Gastrocnemius medialis (tissue), 4 donors: ENCODE measurements at regions not wholly inside any gene's neighbourhood (a gene's known extent, or its start where the extent isn't known, plus 50 kb on each side); places are given as distances from the start of the nearest gene placed in this dataset.

Experiments used
- CTCF ChIP-seq, 5 experiments: fragments of 450-650 bp in 3 of 5; fragments of 200-600 bp in 2 of 5; sonication (generic) in 2 of 5; IDR thresholded peaks in 4 of 5; conservative IDR thresholded peaks in 1 of 5; 1 replicate in 4 of 5; 2 replicates in 1 of 5; pipeline ENCODE4 v1.5.1; 2016 to 2019; ENCODE audit warnings: antibody characterized with exemption in 5 of 5, mild to moderate bottlenecking in 3 of 5, moderate library complexity in 3 of 5
- POLR2A ChIP-seq, 2 donors: fragments of 450-650 bp; IDR thresholded peaks; one replicate each; pipeline ENCODE4 v1.6.1; 2017; ENCODE audit warnings: antibody characterized with exemption in 2 of 2, mild to moderate bottlenecking in 2 of 2, moderate library complexity in 2 of 2

- TF ChIP-seq CTCF (IDR thresholded peaks at IDR 0.05 in 4 of 5, conservative IDR thresholded peaks at IDR 0.05 in 1 of 5), result no peak
- no peak for TF ChIP-seq POLR2A (IDR thresholded peaks at IDR 0.05)
Measured at GRCh38 chr21:27290028-27290427, 323.1 kb upstream of the ADAMTS5 start.
